Medulla oblongata (tissue), 1 donor: ENCODE measurements at regions not wholly inside any gene's neighbourhood (a gene's known extent, or its start where the extent isn't known, plus 50 kb on each side); places are given as distances from the start of the nearest gene placed in this dataset.
A peak's percentile ranks its signal among the peaks of the same experiment; 100 is the strongest.

Experiments used
- DNase-seq: peaks from one replicate; pipeline ENCODE4 v3.0.0-alpha.2; 2015; ENCODE audit errors: extremely low spot score

- DNase-seq = no peak
Observed at GRCh38 chr7:35450456-35451214, 196.7 kb upstream of the TBX20 start.

GRCh38 chr7:35448486-35448885 lies 194.6 kb upstream of the TBX20 start:
- DNase-seq = no peak

- DNase-seq = no peak
Observed at GRCh38 chr7:35446091-35446490, 192.2 kb upstream of the TBX20 start.

GRCh38 chr7:35437619-35438275 lies 183.8 kb upstream of the TBX20 start:
- no peak for DNase-seq

- DNase-seq = no peak
Observed at GRCh38 chr7:35436452-35436851, 182.6 kb upstream of the TBX20 start.

GRCh38 chr7:35430547-35431153 lies 176.8 kb upstream of the TBX20 start:
- DNase-seq = no peak

- peak; percentile 30 for DNase-seq
Observed at GRCh38 chr7:35424869-35425495, 171.1 kb upstream of the TBX20 start.

GRCh38 chr7:35424440-35424839 lies 170.5 kb upstream of the TBX20 start:
- no peak for DNase-seq

- no peak for DNase-seq
Observed at GRCh38 chr7:35422715-35423114, 168.8 kb upstream of the TBX20 start.

- peak; percentile 13 for DNase-seq
Observed at GRCh38 chr7:35420656-35421055, 166.8 kb upstream of the TBX20 start.

- no peak for DNase-seq
Observed at GRCh38 chr7:35419391-35419755, 165.5 kb upstream of the TBX20 start.

GRCh38 chr7:35418716-35419390 lies 165.0 kb upstream of the TBX20 start:
- no peak for DNase-seq

- DNase-seq = no peak
Observed at GRCh38 chr7:35416568-35416967, 162.7 kb upstream of the TBX20 start.

GRCh38 chr7:35415411-35415822 lies 161.5 kb upstream of the TBX20 start:
- DNase-seq = no peak

- DNase-seq = no peak
Observed at GRCh38 chr7:35411331-35411730, 157.4 kb upstream of the TBX20 start.

GRCh38 chr7:35405461-35405860 lies 151.6 kb upstream of the TBX20 start:
- no peak for DNase-seq

- no peak for DNase-seq
Observed at GRCh38 chr7:35401217-35401879, 147.4 kb upstream of the TBX20 start.

GRCh38 chr7:35399840-35400239 lies 145.9 kb upstream of the TBX20 start:
- no peak for DNase-seq

GRCh38 chr7:35399216-35399615 lies 145.3 kb upstream of the TBX20 start:
- DNase-seq = no peak

- no peak for DNase-seq
Observed at GRCh38 chr7:35398518-35398917, 144.6 kb upstream of the TBX20 start.

GRCh38 chr7:35390146-35390545 lies 136.2 kb upstream of the TBX20 start:
- no peak for DNase-seq

- DNase-seq = no peak
Observed at GRCh38 chr7:35389636-35390035, 135.7 kb upstream of the TBX20 start.
